ENCODE measurements at regions not wholly inside any gene's neighbourhood (a gene's known extent, or its start where the extent isn't known, plus 50 kb on each side); places are given as distances from the start of the nearest gene placed in this dataset.

- H3K79me2 ChIP-seq (ENCODE audit: insufficient read depth, low read length): no peaks in the 10 kb centered on the region
- H3K36me3 ChIP-seq (ENCODE audit: insufficient read depth, low read length): no peaks in the 10 kb centered on the region
- H4K20me1 ChIP-seq (ENCODE audit: insufficient read depth, low read length, poor library complexity, severe bottlenecking): no peaks in the 10 kb centered on the region
- H3K4me1 ChIP-seq (ENCODE audit: insufficient read depth, low read length, poor library complexity, severe bottlenecking): no peaks in the 10 kb centered on the region
- H3K9ac ChIP-seq (ENCODE audit: low read depth, low read length, poor library complexity, severe bottlenecking): no peak overlapping the region
- H2AFZ ChIP-seq (ENCODE audit: low read length): no peak overlapping the region
- no peaks in the 10 kb centered on the region for H3K27me3 ChIP-seq (ENCODE audit: insufficient read depth, low read length, poor library complexity, severe bottlenecking)
- H3K4me2 ChIP-seq (ENCODE audit: low read depth, low read length, poor library complexity, severe bottlenecking): no peak overlapping the region
- H3K9me2 ChIP-seq (replicated peaks; ENCODE audit: low read depth, low read length): no peaks in the 10 kb centered on the region
- no peaks in the 10 kb centered on the region for H3F3A ChIP-seq (ENCODE audit: low read depth)
- no peak for TF ChIP-seq EZH2phosphoT487 (IDR thresholded peaks at IDR 0.05; ENCODE audit: borderline replicate concordance)
- no peak for TF ChIP-seq CTCF (conservative IDR thresholded peaks at IDR 0.05; ENCODE audit: low read length)
- H3K4me3 ChIP-seq (ENCODE audit: low read length, poor library complexity, severe bottlenecking): no peak overlapping the region
- H3K9me3 ChIP-seq (ENCODE audit: insufficient read depth, low read depth, low read length): no peaks in the 10 kb centered on the region
Measured at GRCh38 chr7:49418963-49419362, 354.5 kb upstream of the VWC2 start.

- TF ChIP-seq EZH2phosphoT487 (IDR thresholded peaks at IDR 0.05; ENCODE audit: borderline replicate concordance) (no peak), CTCF (conservative IDR thresholded peaks at IDR 0.05; ENCODE audit: low read length) (no peak)
- no peak overlapping the region for H3K4me2 ChIP-seq (ENCODE audit: low read depth, low read length, poor library complexity, severe bottlenecking)
- H3K9ac ChIP-seq (ENCODE audit: low read depth, low read length, poor library complexity, severe bottlenecking): no peak overlapping the region
- no peaks in the 10 kb centered on the region for H3K4me1 ChIP-seq (ENCODE audit: insufficient read depth, low read length, poor library complexity, severe bottlenecking)
- no peaks in the 10 kb centered on the region for H3K27me3 ChIP-seq (ENCODE audit: insufficient read depth, low read length, poor library complexity, severe bottlenecking)
- no peaks in the 10 kb centered on the region for H3K36me3 ChIP-seq (ENCODE audit: insufficient read depth, low read length)
- H3F3A ChIP-seq (ENCODE audit: low read depth): no peaks in the 10 kb centered on the region
- no peaks in the 10 kb centered on the region for H3K79me2 ChIP-seq (ENCODE audit: insufficient read depth, low read length)
- H4K20me1 ChIP-seq (ENCODE audit: insufficient read depth, low read length, poor library complexity, severe bottlenecking): no peaks in the 10 kb centered on the region
- H2AFZ ChIP-seq (ENCODE audit: low read length): no peak overlapping the region
- H3K9me3 ChIP-seq (ENCODE audit: insufficient read depth, low read depth, low read length): no peaks in the 10 kb centered on the region
- H3K9me2 ChIP-seq (replicated peaks; ENCODE audit: low read depth, low read length): no peaks in the 10 kb centered on the region
- H3K4me3 ChIP-seq (ENCODE audit: low read length, poor library complexity, severe bottlenecking): no peak overlapping the region
Measured at GRCh38 chr7:49422564-49422963, 350.9 kb upstream of the VWC2 start.

- Histone ChIP-seq H2AFZ (ENCODE audit: low read length) (no peak overlapping the region), H3K4me2 (ENCODE audit: low read depth, low read length, poor library complexity, severe bottlenecking) (no peak overlapping the region), H3K4me1 (ENCODE audit: insufficient read depth, low read length, poor library complexity, severe bottlenecking) (no peaks in the 10 kb centered on the region), H3K4me3 (ENCODE audit: low read length, poor library complexity, severe bottlenecking) (no peak overlapping the region), H3K9me3 (ENCODE audit: insufficient read depth, low read depth, low read length) (no peaks in the 10 kb centered on the region), H3K9ac (ENCODE audit: low read depth, low read length, poor library complexity, severe bottlenecking) (no peak overlapping the region), H3K79me2 (ENCODE audit: insufficient read depth, low read length) (no peaks in the 10 kb centered on the region), H3K27me3 (ENCODE audit: insufficient read depth, low read length, poor library complexity, severe bottlenecking) (no peaks in the 10 kb centered on the region), H3K36me3 (ENCODE audit: insufficient read depth, low read length) (no peaks in the 10 kb centered on the region), H4K20me1 (ENCODE audit: insufficient read depth, low read length, poor library complexity, severe bottlenecking) (no peaks in the 10 kb centered on the region), H3F3A (ENCODE audit: low read depth) (no peaks in the 10 kb centered on the region), H3K9me2 (replicated peaks; ENCODE audit: low read depth, low read length) (no peaks in the 10 kb centered on the region)
- TF ChIP-seq CTCF (conservative IDR thresholded peaks at IDR 0.05; ENCODE audit: low read length) (no peak), EZH2phosphoT487 (IDR thresholded peaks at IDR 0.05; ENCODE audit: borderline replicate concordance) (no peak)
Measured at GRCh38 chr7:49424109-49424508, 349.3 kb upstream of the VWC2 start.

All from Loucy (cell line).